K562 (cell line): ENCODE measurements at regions not wholly inside any gene's neighbourhood (a gene's known extent, or its start where the extent isn't known, plus 50 kb on each side); places are given as distances from the start of the nearest gene placed in this dataset.

ENCODE experiments used
- ATAC-seq: fragments of 200-7000 bp; cut with Tn5 transposase; 3 replicates; pipeline ENCODE4 v1.9.1; 2020; ENCODE audit warnings: moderate library complexity
- BruUV-seq: library from RNA; stranded (reverse); fragments of 400-500 nt; replicated peaks from 2 replicates; lab custom pipeline; 2021; lab: Mats Ljungman, UMichigan
- CTCF ChIA-PET: fragments of 300-600 bp; formaldehyde crosslinking; extraction: SDS; loops from one replicate; lab custom pipeline; 2021; ENCODE audit warnings: low intra/inter-chr PET ratio; lab: Yijun Ruan, JAX
- POLR2A ChIA-PET: fragments of 300-600, 350-650 bp; sonication (Branson Sonifier 250); formaldehyde crosslinking; extraction: SDS; loops from one replicate; lab custom pipeline; 2021; ENCODE audit warnings: antibody characterized with exemption, inconsistent platforms; lab: Yijun Ruan, JAX
- DNase-seq, 4 experiments: peaks; one replicate each; pipeline versions ENCODE4 v3.0.0 to v3.0.0-alpha.2; 2011 to 2018; ENCODE audit warnings: low spot score in 3 of 4, mixed read lengths in 3 of 4; ENCODE audit errors: extremely low read depth in 1 of 4
- FAIRE-seq: peaks from 2 replicates; lab custom pipeline; 2011; peaks lifted over from hg19 to GRCh38; lab: Jason Lieb, UNC
- H2AFZ ChIP-seq: 2 replicates; pipeline ENCODE4 v1.6.0; 2011; ENCODE audit warnings: low read depth, low read length, control low read depth, inconsistent platforms
- H3K27ac ChIP-seq: fragments of 200-600 bp; 3 replicates; pipeline ENCODE4 v1.8.0; 2011; ENCODE audit warnings: low read depth, mild to moderate bottlenecking, control low read depth, inconsistent platforms, low read length, moderate library complexity, mixed read lengths; ENCODE audit errors: extremely low read depth
- H3K27me3 ChIP-seq, 2 experiments: fragments of 300-600 bp in 1 of 2; 2 replicates in 1 of 2; 3 replicates in 1 of 2; pipeline versions ENCODE4 v1.6.0 to v1.8.0; 2011; ENCODE audit warnings: inconsistent platforms in 2 of 2, low read length in 2 of 2, mild to moderate bottlenecking in 1 of 2, mixed read lengths in 1 of 2, moderate library complexity in 1 of 2; ENCODE audit not compliant: control insufficient read depth in 2 of 2, insufficient read depth in 2 of 2
- H3K36me3 ChIP-seq: fragments of 300-600 bp; 3 replicates; pipeline ENCODE4 v1.8.0; 2011; ENCODE audit warnings: mild to moderate bottlenecking, low read length, inconsistent platforms; ENCODE audit not compliant: control insufficient read depth, insufficient read depth
- H3K4me1 ChIP-seq, 2 experiments: fragments of 200-600 bp in 1 of 2; replicated peaks in 1 of 2; 2 replicates in 1 of 2; 3 replicates in 1 of 2; pipeline versions ENCODE4 v1.5.1 to v1.8.0; 2011; ENCODE audit warnings: inconsistent platforms in 2 of 2, low read length in 2 of 2, mild to moderate bottlenecking in 1 of 2, mixed read lengths in 1 of 2, moderate library complexity in 1 of 2; ENCODE audit not compliant: control insufficient read depth in 2 of 2, insufficient read depth in 2 of 2
- H3K4me2 ChIP-seq: 2 replicates; pipeline ENCODE4 v1.6.1; 2011; ENCODE audit warnings: low read length, control low read depth, inconsistent platforms, mixed read lengths; ENCODE audit not compliant: insufficient read depth
- H3K4me3 ChIP-seq: fragments of 200-600 bp; sonication (generic), shearing (Covaris generic); 2 replicates; pipeline ENCODE4 v1.5.1; 2016; ENCODE audit warnings: control low read depth, inconsistent platforms
- H3K79me2 ChIP-seq: fragments of 200-600 bp; 3 replicates; pipeline ENCODE4 v1.8.0; 2011; ENCODE audit warnings: low read length, inconsistent platforms; ENCODE audit not compliant: control insufficient read depth, insufficient read depth
- H3K9ac ChIP-seq, 2 experiments: 2 replicates each; pipeline versions ENCODE4 v1.6.0 to v1.6.1; 2011; ENCODE audit warnings: low read depth in 2 of 2, low read length in 2 of 2, control low read depth in 1 of 2, inconsistent platforms in 1 of 2, mild to moderate bottlenecking in 1 of 2, mixed read lengths in 1 of 2; ENCODE audit not compliant: insufficient read depth in 1 of 2
- H3K9me1 ChIP-seq: one replicate; pipeline ENCODE4 v1.6.0; 2011; ENCODE audit warnings: inconsistent platforms, mild to moderate bottlenecking, low read length, moderate library complexity; ENCODE audit not compliant: control insufficient read depth, insufficient read depth
- H3K9me3 ChIP-seq: replicated peaks from 2 replicates; pipeline ENCODE4 v1.5.1; 2011; ENCODE audit warnings: low read depth, low read length, inconsistent platforms; ENCODE audit not compliant: control insufficient read depth, insufficient read depth
- H4K20me1 ChIP-seq: replicated peaks from 2 replicates; pipeline ENCODE4 v1.6.1; 2011; ENCODE audit warnings: low read length, inconsistent platforms, mixed read lengths; ENCODE audit not compliant: control insufficient read depth, insufficient read depth
- CBX2 ChIP-seq: fragments of 200-600 bp; sonication (generic); IDR thresholded peaks from one replicate; pipeline ENCODE4 v1.6.1; 2012; ENCODE audit warnings: mild to moderate bottlenecking, low read length, inconsistent platforms; ENCODE audit not compliant: insufficient read depth, poor library complexity, severe bottlenecking
- HNRNPK ChIP-seq: fragments of 200-400 bp; formaldehyde crosslinking; IDR thresholded peaks from one replicate; pipeline ENCODE4 v1.6.1; 2018; ENCODE audit warnings: mild to moderate bottlenecking, low read depth, low read length; ENCODE audit not compliant: poor library complexity, severe bottlenecking
- MAFK ChIP-seq: IDR thresholded peaks from 2 replicates; pipeline ENCODE4 v1.6.1; 2011; ENCODE audit warnings: low read length, improper control_type of control experiment
- PCBP1 ChIP-seq: fragments of 200-400 bp; formaldehyde crosslinking; IDR thresholded peaks from 2 replicates; pipeline ENCODE4 v1.6.1; 2018; ENCODE audit warnings: mild to moderate bottlenecking, low read depth, low read length; ENCODE audit not compliant: poor library complexity, severe bottlenecking
- POLR2B ChIP-seq: fragments of 450-650 bp; IDR thresholded peaks from 2 replicates; pipeline ENCODE4 v1.6.1; 2018; ENCODE audit warnings: low read depth; ENCODE audit not compliant: partially characterized antibody
- TCF7 ChIP-seq: sonication (generic); IDR thresholded peaks from 2 replicates; pipeline ENCODE4 v1.6.1; 2016; ENCODE audit warnings: antibody characterized with exemption, borderline replicate concordance
- ZFP1 ChIP-seq: fragments of 450-650 bp; formaldehyde crosslinking; IDR thresholded peaks from 2 replicates; pipeline ENCODE4 v1.4.0; 2020; ENCODE audit warnings: mild to moderate bottlenecking, mixed read lengths
- ZNF592 ChIP-seq: fragments of 450-650 bp; IDR thresholded peaks from 2 replicates; pipeline ENCODE4 v1.6.1; 2017; ENCODE audit warnings: antibody characterized with exemption, mild to moderate bottlenecking
- ZNF639 ChIP-seq, 2 experiments: fragments of 200-800 bp in 1 of 2; sonication (Bioruptor generic) in 1 of 2; sonication (generic) in 1 of 2; formaldehyde crosslinking in 1 of 2; IDR thresholded peaks in 1 of 2; conservative IDR thresholded peaks in 1 of 2; 2 replicates each; pipeline versions ENCODE4 v1.5.0 to v1.6.1; 2016 to 2020; ENCODE audit warnings: missing compliant biosample characterization in 1 of 2, missing genetic modification characterization in 1 of 2, missing genetic modification reagents in 1 of 2
- WGBS: fragments of 100-300 bp; shearing (Covaris generic); methylation state at CpG from one replicate; pipeline ENCODE4 v1.1.6; 2016; ENCODE audit warnings: low coverage, mixed read lengths; ENCODE audit not compliant: insufficient coverage; ENCODE audit errors: missing lambda C conversion rate; 5-methylcytosine and 5-hydroxymethylcytosine counted together
- in situ Hi-C: fragments of 300-500 bp; cut with MboI; formaldehyde crosslinking; loops from 4 replicates; pipeline ENCODE4 v1.15.0; 2018; ENCODE audit warnings: inconsistent platforms, mixed read lengths
- intact Hi-C: fragments of 100-400 bp; cut with micrococcal nuclease; formaldehyde crosslinking; loops from 2 replicates; pipeline ENCODE4 v1.14.2; 2022

- BruUV-seq, result no TSS peak
- Histone ChIP-seq H4K20me1 (no peaks in the 10 kb centered on the region), H3K4me2 (no peak overlapping the region), H3K27ac (no peak overlapping the region), H3K9me1 (no peaks in the 10 kb centered on the region), H3K9me3 (no peaks in the 10 kb centered on the region), H3K9ac (no peak overlapping the region), H2AFZ (no peak overlapping the region), H3K4me3 (no peak overlapping the region), H3K27me3 (no peaks in the 10 kb centered on the region), H3K4me1 (no peaks in the 10 kb centered on the region), H3K36me3 (no peaks in the 10 kb centered on the region), H3K79me2 (no peaks in the 10 kb centered on the region)
- in situ Hi-C loops, result no loop called here
- TF ChIP-seq POLR2B, result no peak
- 0% methylated on average over 1 of the region's 1 CpG for WGBS
- DNase-seq (no peak), ATAC-seq (no peak), FAIRE-seq (no peak)
- ChIA-PET CTCF (no interaction called here), POLR2A (interaction anchor here (0.5 kb wide), 1 partner anchor 141 kb away, joined by 4 read pairs; no protein-coding TSS in a partner anchor)
- intact Hi-C loops, result no loop called here
Measured at GRCh38 chr11:56922421-56922820, 66.3 kb upstream of the OR5AK2 start.

- Histone ChIP-seq H3K36me3 (no peaks in the 10 kb centered on the region), H3K27ac (no peak overlapping the region), H3K79me2 (no peaks in the 10 kb centered on the region), H3K4me3 (no peak overlapping the region), H3K4me2 (no peak overlapping the region), H2AFZ (no peak overlapping the region), H3K27me3 (no peaks in the 10 kb centered on the region), H4K20me1 (no peaks in the 10 kb centered on the region), H3K4me1 (no peaks in the 10 kb centered on the region), H3K9ac (no peak overlapping the region), H3K9me3 (no peaks in the 10 kb centered on the region), H3K9me1 (no peaks in the 10 kb centered on the region)
- no peak for DNase-seq
- no peak for ATAC-seq
- no peak for FAIRE-seq
- in situ Hi-C loops, result no loop called here
- WGBS, result 2% methylated on average over 3 of the region's 3 CpGs
- no TSS peak for BruUV-seq
- intact Hi-C loops, result no loop called here
- ChIA-PET POLR2A (no interaction called here), CTCF (no interaction called here)
- TF ChIP-seq ZNF639 (CRISPR knock-in tag; conservative IDR thresholded peaks at IDR 0.05 in 1 of 2, IDR thresholded peaks at IDR 0.05 in 1 of 2) (no peak), ZNF592 (no peak), TCF7 (no peak), MAFK (no peak), ZFP1 (CRISPR knock-in tag) (no peak), CBX2 (no peak), PCBP1 (no peak), HNRNPK (no peak)
Measured at GRCh38 chr11:56917708-56918400, 70.9 kb upstream of the OR5AK2 start.
